ENCODE measurements at regions not wholly inside any gene's neighbourhood (a gene's known extent, or its start where the extent isn't known, plus 50 kb on each side); places are given as distances from the start of the nearest gene placed in this dataset.

DNA sequence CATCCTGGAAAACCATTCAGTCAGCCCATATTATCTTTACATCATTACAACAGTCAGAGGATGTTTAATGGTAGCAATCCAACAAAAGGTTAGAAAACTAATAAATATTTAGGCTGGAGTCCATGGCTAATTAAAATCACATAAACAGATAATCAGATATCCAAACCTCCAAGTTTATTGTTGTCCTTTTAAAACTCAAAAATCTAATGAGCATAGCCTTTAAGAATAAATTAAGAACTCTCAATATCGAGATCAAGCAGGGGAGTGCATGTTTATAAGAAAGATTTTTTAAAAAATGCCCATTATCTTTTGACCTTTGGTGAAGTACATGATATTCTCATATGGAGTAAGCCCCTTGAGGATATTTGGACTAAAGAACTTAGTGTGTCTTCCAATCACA is 842.9 kb upstream of the SEMA6A start:
- TF ChIP-seq, protein P1, sequence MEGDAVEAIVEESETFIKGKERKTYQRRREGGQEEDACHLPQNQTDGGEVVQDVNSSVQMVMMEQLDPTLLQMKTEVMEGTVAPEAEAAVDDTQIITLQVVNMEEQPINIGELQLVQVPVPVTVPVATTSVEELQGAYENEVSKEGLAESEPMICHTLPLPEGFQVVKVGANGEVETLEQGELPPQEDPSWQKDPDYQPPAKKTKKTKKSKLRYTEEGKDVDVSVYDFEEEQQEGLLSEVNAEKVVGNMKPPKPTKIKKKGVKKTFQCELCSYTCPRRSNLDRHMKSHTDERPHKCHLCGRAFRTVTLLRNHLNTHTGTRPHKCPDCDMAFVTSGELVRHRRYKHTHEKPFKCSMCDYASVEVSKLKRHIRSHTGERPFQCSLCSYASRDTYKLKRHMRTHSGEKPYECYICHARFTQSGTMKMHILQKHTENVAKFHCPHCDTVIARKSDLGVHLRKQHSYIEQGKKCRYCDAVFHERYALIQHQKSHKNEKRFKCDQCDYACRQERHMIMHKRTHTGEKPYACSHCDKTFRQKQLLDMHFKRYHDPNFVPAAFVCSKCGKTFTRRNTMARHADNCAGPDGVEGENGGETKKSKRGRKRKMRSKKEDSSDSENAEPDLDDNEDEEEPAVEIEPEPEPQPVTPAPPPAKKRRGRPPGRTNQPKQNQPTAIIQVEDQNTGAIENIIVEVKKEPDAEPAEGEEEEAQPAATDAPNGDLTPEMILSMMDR (IDR thresholded peaks at IDR 0.05) = no peak
- no peak for TF ChIP-seq ZFX (IDR thresholded peaks at IDR 0.05; ENCODE audit: borderline replicate concordance)
- H3K27ac ChIP-seq = peak overlapping the region; percentile 63

- no peak overlapping the region for H3K27ac ChIP-seq
- TF ChIP-seq ZFX (IDR thresholded peaks at IDR 0.05; ENCODE audit: borderline replicate concordance) = no peak
- TF ChIP-seq, protein P1 (IDR thresholded peaks at IDR 0.05) = no peak
These were observed 840.3 kb upstream of the SEMA6A start for GRCh38 chr5:117414926-117415325.

DNA sequence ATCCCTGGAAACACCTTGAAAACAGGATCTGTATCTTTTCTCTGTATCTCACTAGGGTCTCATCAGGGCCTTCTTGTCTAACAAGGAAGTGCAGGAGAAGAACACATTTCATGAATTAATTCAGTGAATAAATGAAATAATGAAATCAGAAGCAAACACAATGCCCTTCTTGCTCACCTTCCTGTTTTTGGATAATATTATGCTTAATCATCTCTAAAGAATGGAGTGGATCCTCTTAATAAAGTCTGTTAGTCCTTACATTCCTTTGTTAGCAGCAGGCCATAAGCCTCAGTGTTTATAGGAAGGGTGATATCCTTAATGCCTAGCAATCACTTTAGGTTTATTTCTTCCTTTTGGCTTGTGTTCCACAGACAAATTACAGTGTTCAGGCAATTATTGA is 837.1 kb upstream of the SEMA6A start:
- TF ChIP-seq, protein P1 (IDR thresholded peaks at IDR 0.05) = no peak
- no peak for TF ChIP-seq ZFX (IDR thresholded peaks at IDR 0.05; ENCODE audit: borderline replicate concordance)
- H3K27ac ChIP-seq = no peak overlapping the region

- TF ChIP-seq, protein P1 (IDR thresholded peaks at IDR 0.05) = no peak
- TF ChIP-seq ZFX (IDR thresholded peaks at IDR 0.05; ENCODE audit: borderline replicate concordance) = no peak
- H3K27ac ChIP-seq = no peak overlapping the region
These were observed 830.6 kb upstream of the SEMA6A start for GRCh38 chr5:117405197-117405596.

DNA sequence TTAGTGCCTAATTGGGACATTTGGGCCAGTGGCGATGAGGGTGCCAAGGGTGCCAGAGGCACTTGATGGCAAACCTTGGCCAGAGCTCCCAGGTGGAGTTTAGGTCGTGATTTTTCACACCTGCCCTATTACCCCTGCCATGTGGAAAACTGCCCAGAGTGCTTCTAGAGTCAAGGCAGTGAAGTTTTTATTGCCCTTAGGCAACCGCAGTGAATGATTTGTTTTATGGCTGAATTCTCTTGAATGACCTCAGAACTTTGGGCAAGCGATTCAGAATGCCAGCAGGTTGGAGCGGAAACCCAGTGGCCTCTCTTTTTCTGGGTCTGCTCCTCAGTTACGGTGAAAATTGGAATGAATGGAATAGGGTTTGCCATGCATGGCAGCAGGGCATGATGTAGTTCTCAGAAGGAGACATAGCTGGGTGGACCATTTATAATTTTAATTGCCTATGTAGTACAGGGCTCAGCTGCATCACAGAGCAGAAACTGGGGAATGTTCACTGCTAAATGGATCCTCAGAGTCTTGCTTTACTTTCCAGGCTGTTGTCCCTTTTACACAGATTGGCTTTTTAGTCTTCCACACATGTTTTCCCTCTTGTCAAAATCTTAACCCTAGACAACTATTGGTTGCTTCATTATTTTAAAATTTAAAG is 820.0 kb upstream of the SEMA6A start:
- TF ChIP-seq ZFX (IDR thresholded peaks at IDR 0.05; ENCODE audit: borderline replicate concordance) = no peak
- TF ChIP-seq, protein P1 (IDR thresholded peaks at IDR 0.05) = no peak
- no peak overlapping the region for H3K27ac ChIP-seq

DNA sequence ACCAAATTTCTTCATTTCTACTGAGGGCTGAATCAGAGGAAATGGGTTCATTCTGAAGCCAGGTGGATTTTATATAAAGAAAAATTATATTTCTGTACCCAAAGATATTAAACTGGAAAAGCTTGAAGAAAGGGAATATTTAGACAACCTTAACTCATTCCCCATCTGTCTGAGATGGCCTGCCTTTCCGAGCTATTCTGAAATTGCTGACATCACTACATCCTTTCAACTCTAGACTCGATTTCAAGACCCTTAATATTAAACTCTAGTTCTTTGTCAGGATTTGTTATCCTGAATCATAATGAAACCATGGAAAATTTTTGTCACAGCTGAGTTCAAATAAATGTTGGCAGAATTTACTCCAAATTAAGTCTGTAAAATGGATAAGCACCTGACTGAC is 818.5 kb upstream of the SEMA6A start:
- no peak overlapping the region for H3K27ac ChIP-seq
- TF ChIP-seq, protein P1 (IDR thresholded peaks at IDR 0.05) = no peak
- TF ChIP-seq ZFX (IDR thresholded peaks at IDR 0.05; ENCODE audit: borderline replicate concordance) = no peak

DNA sequence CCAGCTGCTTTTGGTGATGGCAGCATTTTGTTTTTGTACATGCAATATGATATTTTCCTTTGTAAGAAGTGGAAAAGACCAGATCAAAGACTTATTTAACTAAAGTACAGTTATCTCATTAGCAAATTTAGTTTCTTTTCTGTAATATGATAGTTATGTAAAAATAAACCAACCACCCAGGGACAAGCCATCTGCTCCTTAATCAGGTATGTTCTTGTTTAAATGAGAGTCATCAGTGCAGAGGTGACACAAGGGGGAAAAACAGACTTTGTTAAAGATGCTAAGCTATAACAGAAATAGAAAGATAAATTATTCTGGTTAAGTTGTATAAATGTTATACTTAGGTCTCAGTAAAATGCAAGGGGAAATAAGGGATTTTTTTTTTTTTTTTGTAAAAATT is 805.7 kb upstream of the SEMA6A start:
- TF ChIP-seq, protein P1 (IDR thresholded peaks at IDR 0.05) = no peak
- TF ChIP-seq ZFX (IDR thresholded peaks at IDR 0.05; ENCODE audit: borderline replicate concordance) = no peak
- H3K27ac ChIP-seq = no peak overlapping the region

Measured in 22Rv1 (cell line).